DND-41 (cell line): ENCODE measurements at regions not wholly inside any gene's neighbourhood (a gene's known extent, or its start where the extent isn't known, plus 50 kb on each side); places are given as distances from the start of the nearest gene placed in this dataset.

Experiments
- ATAC-seq: fragments of 200-7000 bp; cut with Tn5 transposase; 3 replicates; pipeline ENCODE4 v1.9.1; 2021; ENCODE audit warnings: low read depth; ENCODE audit not compliant: insufficient read depth
- DNase-seq: peaks from one replicate; pipeline ENCODE4 v3.0.0-alpha.2; 2020
- H2AFZ ChIP-seq: 2 replicates; pipeline ENCODE4 v1.6.0; 2012; ENCODE audit warnings: low read depth, low read length
- H3K27ac ChIP-seq: 2 replicates; pipeline ENCODE4 v1.5.1; 2012; ENCODE audit warnings: low read length, inconsistent platforms
- H3K27me3 ChIP-seq: fragments of 200-600 bp; sonication (generic); 2 replicates; pipeline ENCODE4 v1.6.0; 2012; ENCODE audit warnings: low read length, mild to moderate bottlenecking, inconsistent platforms; ENCODE audit not compliant: insufficient read depth, poor library complexity
- H3K36me3 ChIP-seq: 2 replicates; pipeline ENCODE4 v1.5.1; 2012; ENCODE audit warnings: low read length, inconsistent platforms; ENCODE audit not compliant: insufficient read depth
- H3K4me1 ChIP-seq: 2 replicates; pipeline ENCODE4 v1.5.1; 2012; ENCODE audit warnings: mild to moderate bottlenecking, low read length; ENCODE audit not compliant: insufficient read depth
- H3K4me2 ChIP-seq: 2 replicates; pipeline ENCODE4 v1.6.0; 2012; ENCODE audit warnings: mild to moderate bottlenecking, moderate library complexity, low read length, inconsistent platforms; ENCODE audit not compliant: insufficient read depth
- H3K4me3 ChIP-seq, 2 experiments: fragments of 200-600 bp in 1 of 2; shearing (Covaris generic) in 1 of 2; 2 replicates each; pipeline ENCODE4 v1.5.1; 2012 to 2016; ENCODE audit warnings: inconsistent platforms in 2 of 2, low read length in 2 of 2, mild to moderate bottlenecking in 2 of 2, low read depth in 1 of 2, moderate library complexity in 1 of 2
- H3K79me2 ChIP-seq: 2 replicates; pipeline ENCODE4 v1.6.0; 2012; ENCODE audit warnings: low read length, inconsistent platforms; ENCODE audit not compliant: insufficient read depth
- H3K9ac ChIP-seq: 2 replicates; pipeline ENCODE4 v1.6.0; 2012; ENCODE audit warnings: low read depth, mild to moderate bottlenecking, inconsistent platforms, low read length, moderate library complexity
- H3K9me3 ChIP-seq: 2 replicates; pipeline ENCODE4 v1.5.1; 2012; ENCODE audit warnings: low read length, moderate library complexity, mild to moderate bottlenecking, inconsistent platforms; ENCODE audit not compliant: insufficient read depth, severe bottlenecking
- H4K20me1 ChIP-seq: 2 replicates; pipeline ENCODE4 v1.6.0; 2012; ENCODE audit warnings: low read length; ENCODE audit not compliant: insufficient read depth
- EZH2 ChIP-seq: IDR thresholded peaks from 3 replicates; pipeline ENCODE4 v1.6.1; 2012; ENCODE audit warnings: borderline replicate concordance, low read depth, mild to moderate bottlenecking, moderate library complexity, low read length, inconsistent platforms; ENCODE audit not compliant: severe bottlenecking
- TF ChIP-seq, protein P1 (sequence below): IDR thresholded peaks from 2 replicates; pipeline ENCODE4 v1.5.1; 2012; ENCODE audit warnings: borderline replicate concordance, low read length, moderate library complexity, mild to moderate bottlenecking; ENCODE audit not compliant: poor library complexity, severe bottlenecking; ENCODE audit errors: extremely low read depth

GRCh38 chr6:114740547-114740946, 397.7 kb upstream of the HS3ST5 start:
- H3K79me2 ChIP-seq, result no peaks in the 10 kb centered on the region
- H3K9me3 ChIP-seq, result no peaks in the 10 kb centered on the region
- no peaks in the 10 kb centered on the region for H4K20me1 ChIP-seq
- no peaks in the 10 kb centered on the region for H3K27me3 ChIP-seq
- no peak for ATAC-seq
- H3K36me3 ChIP-seq, result no peaks in the 10 kb centered on the region
- no peak for TF ChIP-seq EZH2
- TF ChIP-seq, protein P1, sequence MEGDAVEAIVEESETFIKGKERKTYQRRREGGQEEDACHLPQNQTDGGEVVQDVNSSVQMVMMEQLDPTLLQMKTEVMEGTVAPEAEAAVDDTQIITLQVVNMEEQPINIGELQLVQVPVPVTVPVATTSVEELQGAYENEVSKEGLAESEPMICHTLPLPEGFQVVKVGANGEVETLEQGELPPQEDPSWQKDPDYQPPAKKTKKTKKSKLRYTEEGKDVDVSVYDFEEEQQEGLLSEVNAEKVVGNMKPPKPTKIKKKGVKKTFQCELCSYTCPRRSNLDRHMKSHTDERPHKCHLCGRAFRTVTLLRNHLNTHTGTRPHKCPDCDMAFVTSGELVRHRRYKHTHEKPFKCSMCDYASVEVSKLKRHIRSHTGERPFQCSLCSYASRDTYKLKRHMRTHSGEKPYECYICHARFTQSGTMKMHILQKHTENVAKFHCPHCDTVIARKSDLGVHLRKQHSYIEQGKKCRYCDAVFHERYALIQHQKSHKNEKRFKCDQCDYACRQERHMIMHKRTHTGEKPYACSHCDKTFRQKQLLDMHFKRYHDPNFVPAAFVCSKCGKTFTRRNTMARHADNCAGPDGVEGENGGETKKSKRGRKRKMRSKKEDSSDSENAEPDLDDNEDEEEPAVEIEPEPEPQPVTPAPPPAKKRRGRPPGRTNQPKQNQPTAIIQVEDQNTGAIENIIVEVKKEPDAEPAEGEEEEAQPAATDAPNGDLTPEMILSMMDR, result no peak
- no peak overlapping the region for H3K9ac ChIP-seq
- DNase-seq, result no peak
- no peak overlapping the region for H3K4me3 ChIP-seq
- H3K4me1 ChIP-seq, result no peaks in the 10 kb centered on the region
- no peak overlapping the region for H2AFZ ChIP-seq
- no peak overlapping the region for H3K27ac ChIP-seq
- H3K4me2 ChIP-seq, result no peak overlapping the region

GRCh38 chr6:114739656-114740055, 396.8 kb upstream of the HS3ST5 start:
- no peak overlapping the region for H3K9ac ChIP-seq
- ATAC-seq (no peak), DNase-seq (no peak)
- H3K9me3 ChIP-seq, result no peaks in the 10 kb centered on the region
- TF ChIP-seq EZH2, result no peak
- H2AFZ ChIP-seq, result no peak overlapping the region
- H3K79me2 ChIP-seq, result no peaks in the 10 kb centered on the region
- no peaks in the 10 kb centered on the region for H4K20me1 ChIP-seq
- no peak overlapping the region for H3K27ac ChIP-seq
- no peaks in the 10 kb centered on the region for H3K36me3 ChIP-seq
- H3K27me3 ChIP-seq, result no peaks in the 10 kb centered on the region
- H3K4me1 ChIP-seq, result no peaks in the 10 kb centered on the region
- H3K4me2 ChIP-seq, result no peak overlapping the region
- H3K4me3 ChIP-seq, result no peak overlapping the region

- Histone ChIP-seq H3K4me2 (no peak overlapping the region), H2AFZ (no peak overlapping the region), H4K20me1 (no peaks in the 10 kb centered on the region), H3K9me3 (no peaks in the 10 kb centered on the region), H3K27ac (no peak overlapping the region), H3K4me3 (no peak overlapping the region), H3K36me3 (no peaks in the 10 kb centered on the region), H3K27me3 (no peaks in the 10 kb centered on the region), H3K79me2 (no peaks in the 10 kb centered on the region), H3K4me1 (no peaks in the 10 kb centered on the region), H3K9ac (no peak overlapping the region)
- no peak for TF ChIP-seq EZH2
- TF ChIP-seq, protein P1, result no peak
- DNase-seq (no peak), ATAC-seq (no peak)
These were observed 392.4 kb upstream of the HS3ST5 start for GRCh38 chr6:114735025-114735735.

DNA sequence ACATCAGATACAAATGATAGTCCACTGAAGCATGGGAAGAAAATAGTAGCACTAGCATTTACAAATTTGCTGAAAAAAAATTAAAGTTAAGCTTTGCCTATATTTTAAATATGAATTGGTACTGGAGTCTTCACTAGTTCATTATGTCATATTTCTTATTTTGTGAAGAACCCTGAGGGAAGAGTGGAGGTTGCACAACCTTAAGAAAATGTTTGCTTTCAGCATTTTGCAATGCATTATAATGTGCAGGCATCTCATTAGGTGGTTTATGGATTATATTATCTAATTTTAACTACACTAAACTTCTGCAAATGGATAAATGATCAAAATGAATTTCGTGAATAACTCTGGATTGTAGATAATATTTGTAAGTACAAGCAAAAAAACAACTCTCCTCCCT, 390.8 kb upstream of the HS3ST5 start:
- TF ChIP-seq EZH2, result no peak
- TF ChIP-seq, protein P1, result no peak
- no peak for ATAC-seq
- no peaks in the 10 kb centered on the region for H3K36me3 ChIP-seq
- DNase-seq, result no peak
- no peaks in the 10 kb centered on the region for H3K79me2 ChIP-seq
- no peaks in the 10 kb centered on the region for H3K4me1 ChIP-seq
- no peak overlapping the region for H3K4me2 ChIP-seq
- no peak overlapping the region for H3K4me3 ChIP-seq
- no peak overlapping the region for H3K9ac ChIP-seq
- no peak overlapping the region for H2AFZ ChIP-seq
- no peak overlapping the region for H3K27ac ChIP-seq
- no peaks in the 10 kb centered on the region for H4K20me1 ChIP-seq
- H3K9me3 ChIP-seq, result no peaks in the 10 kb centered on the region
- no peaks in the 10 kb centered on the region for H3K27me3 ChIP-seq
